CD14-positive monocyte (primary cell): ENCODE measurements at regions not wholly inside any gene's neighbourhood (a gene's known extent, or its start where the extent isn't known, plus 50 kb on each side); places are given as distances from the start of the nearest gene placed in this dataset.

Experiments
- DNase-seq, 3 donors: peaks; one replicate each; pipeline ENCODE4 v3.0.0-alpha.2; 2011 to 2022
- H2AFZ ChIP-seq: 2 replicates; pipeline ENCODE4 v1.6.0; 2012; ENCODE audit warnings: mild to moderate bottlenecking, low read depth, low read length, inconsistent platforms; ENCODE audit not compliant: insufficient read depth, poor library complexity, severe bottlenecking
- H3K27ac ChIP-seq, 2 donors: 1 replicate in 1 of 2; 2 replicates in 1 of 2; pipeline ENCODE4 v1.5.1; 2012 to 2013; ENCODE audit warnings: low read length in 2 of 2, control low read depth in 1 of 2, inconsistent platforms in 1 of 2, low read depth in 1 of 2, mild to moderate bottlenecking in 1 of 2
- H3K27me3 ChIP-seq, 2 donors: one replicate each; pipeline versions ENCODE4 v1.6.0 to v1.6.1; 2011 to 2013; ENCODE audit warnings: low read length in 2 of 2; ENCODE audit not compliant: control insufficient read depth in 2 of 2, insufficient read depth in 2 of 2
- H3K36me3 ChIP-seq, 2 donors: replicated peaks in 1 of 2; 1 replicate in 1 of 2; 2 replicates in 1 of 2; pipeline versions ENCODE4 v1.5.1 to v1.6.1; 2012 to 2013; ENCODE audit warnings: low read length in 2 of 2, control low read depth in 1 of 2, inconsistent platforms in 1 of 2, mild to moderate bottlenecking in 1 of 2; ENCODE audit not compliant: insufficient read depth in 2 of 2, control insufficient read depth in 1 of 2
- H3K4me1 ChIP-seq, 2 donors: 1 replicate in 1 of 2; 2 replicates in 1 of 2; pipeline versions ENCODE4 v1.5.1 to v1.6.1; 2012 to 2013; ENCODE audit warnings: low read length in 2 of 2, control low read depth in 1 of 2, inconsistent platforms in 1 of 2, mild to moderate bottlenecking in 1 of 2, moderate library complexity in 1 of 2; ENCODE audit not compliant: insufficient read depth in 2 of 2, control insufficient read depth in 1 of 2
- H3K4me2 ChIP-seq: replicated peaks from 2 replicates; pipeline ENCODE3; 2012; ENCODE audit warnings: low read length, moderate library complexity, mild to moderate bottlenecking; ENCODE audit not compliant: poor library complexity, severe bottlenecking; ENCODE audit errors: extremely low read depth
- H3K4me3 ChIP-seq, 3 experiments: fragments of 200-600 bp in 1 of 3; sonication (generic) in 1 of 3; replicated peaks in 1 of 3; 1 replicate in 2 of 3; 2 replicates in 1 of 3; pipeline ENCODE4 v1.5.1; 2011 to 2013; ENCODE audit warnings: low read length in 3 of 3, mild to moderate bottlenecking in 3 of 3, control low read depth in 2 of 3, low read depth in 2 of 3, inconsistent platforms in 1 of 3, moderate library complexity in 1 of 3
- H3K79me2 ChIP-seq: 2 replicates; pipeline ENCODE4 v1.6.0; 2012; ENCODE audit warnings: mild to moderate bottlenecking, control low read depth, inconsistent platforms, low read length, moderate library complexity; ENCODE audit not compliant: insufficient read depth
- H3K9ac ChIP-seq: 2 replicates; pipeline ENCODE4 v1.6.0; 2017; ENCODE audit warnings: low read length, mild to moderate bottlenecking; ENCODE audit not compliant: insufficient read depth, poor library complexity, severe bottlenecking
- H3K9me3 ChIP-seq, 2 donors: replicated peaks in 1 of 2; 1 replicate in 1 of 2; 2 replicates in 1 of 2; pipeline versions ENCODE4 v1.5.1 to v1.6.1; 2012 to 2013; ENCODE audit warnings: low read length in 2 of 2, control low read depth in 1 of 2; ENCODE audit not compliant: control insufficient read depth in 1 of 2, insufficient read depth in 1 of 2
- H4K20me1 ChIP-seq: 2 replicates; pipeline ENCODE4 v1.6.0; 2012; ENCODE audit warnings: mild to moderate bottlenecking, low read length, control low read depth, moderate library complexity; ENCODE audit not compliant: insufficient read depth
- H3K27ac Mint-ChIP-seq, 7 donors: one replicate each; pipeline ENCODE4 v1.8.0; 2020; ENCODE audit warnings: mild to moderate bottlenecking in 7 of 7, mixed read lengths in 7 of 7, moderate library complexity in 6 of 7, inconsistent platforms in 2 of 7
- H3K27me3 Mint-ChIP-seq, 3 donors: one replicate each; pipeline ENCODE4 v1.8.0; 2021 to 2022; ENCODE audit warnings: low read depth in 3 of 3, mild to moderate bottlenecking in 3 of 3, mixed read lengths in 3 of 3, moderate library complexity in 3 of 3, inconsistent platforms in 1 of 3
- H3K36me3 Mint-ChIP-seq, 2 donors: one replicate each; pipeline ENCODE4 v1.8.0; 2020; ENCODE audit warnings: mixed read lengths in 2 of 2, inconsistent platforms in 1 of 2, mild to moderate bottlenecking in 1 of 2
- H3K4me1 Mint-ChIP-seq: one replicate; pipeline ENCODE4 v1.8.0; 2020; ENCODE audit warnings: mild to moderate bottlenecking, mixed read lengths
- H3K4me3 Mint-ChIP-seq, 2 donors: one replicate each; pipeline ENCODE4 v1.8.0; 2020; ENCODE audit warnings: mild to moderate bottlenecking in 2 of 2, mixed read lengths in 2 of 2, moderate library complexity in 1 of 2
- H3K9me3 Mint-ChIP-seq, 7 donors: one replicate each; pipeline ENCODE4 v1.8.0; 2020 to 2022; ENCODE audit warnings: mixed read lengths in 7 of 7, mild to moderate bottlenecking in 6 of 7, moderate library complexity in 6 of 7, inconsistent platforms in 2 of 7
- CTCF ChIP-seq: fragments of 200-600 bp; IDR thresholded peaks from one replicate; pipeline ENCODE4 v1.8.0; 2022; ENCODE audit warnings: antibody characterized with exemption, mild to moderate bottlenecking
- WGBS: methylation state at CpG from one replicate; pipeline ENCODE4 v1.1.5; 2013; ENCODE audit warnings: missing lambda C conversion rate; ENCODE audit not compliant: insufficient coverage; 5-methylcytosine and 5-hydroxymethylcytosine counted together
- intact Hi-C, 2 donors: fragments of 100-400 bp; cut with micrococcal nuclease; formaldehyde crosslinking; loops; one replicate each; pipeline versions ENCODE4 v1.15.0 to v1.15.1; 2023

- TF ChIP-seq CTCF = no peak
- DNase-seq = no peak
- no peaks in the 10 kb centered on the region for H3K79me2 ChIP-seq
- H2AFZ ChIP-seq = no peak overlapping the region
- Mint-ChIP-seq H3K4me1 (peaks cover 2% of the 10 kb centered on the region), H3K9me3 (peaks cover 0 to 6% (median 0%) of the 10 kb centered on the region in 7 donors), H3K36me3 (no peaks in the 10 kb centered on the region), H3K27me3 (peaks cover 0 to 2% (median 0%) of the 10 kb centered on the region in 3 donors), H3K4me3 (no peak overlapping the region), H3K27ac (no peak overlapping the region)
- no peaks in the 10 kb centered on the region for H3K36me3 ChIP-seq
- no peak overlapping the region for H3K4me2 ChIP-seq
- WGBS = no CpG with 5 or more reads among the region's 4 CpGs
- H3K9me3 ChIP-seq = no peaks in the 10 kb centered on the region
- no peak overlapping the region for H3K4me3 ChIP-seq
- no peak overlapping the region for H3K27ac ChIP-seq
- H3K9ac ChIP-seq = no peak overlapping the region
- H3K27me3 ChIP-seq = no peaks in the 10 kb centered on the region
- no peaks in the 10 kb centered on the region for H4K20me1 ChIP-seq
- intact Hi-C loops = no loop called here
- H3K4me1 ChIP-seq = no peaks in the 10 kb centered on the region
Measured at GRCh38 chr6:21459641-21460040, 133.9 kb upstream of the SOX4 start.

- Mint-ChIP-seq H3K27me3 (peaks cover 0 to 2% (median 0%) of the 10 kb centered on the region in 3 donors), H3K4me1 (peaks cover 2% of the 10 kb centered on the region), H3K27ac (no peak overlapping the region), H3K4me3 (no peak overlapping the region), H3K36me3 (no peaks in the 10 kb centered on the region), H3K9me3 (peaks cover 0 to 16% (median 8%) of the 10 kb centered on the region in 7 donors)
- H2AFZ ChIP-seq = no peak overlapping the region
- DNase-seq = no peak
- no peak overlapping the region for H3K27ac ChIP-seq
- intact Hi-C loops = no loop called here
- H3K9me3 ChIP-seq = peaks cover 0 to 4% of the 10 kb centered on the region in 2 donors
- no peaks in the 10 kb centered on the region for H4K20me1 ChIP-seq
- no peak overlapping the region for H3K9ac ChIP-seq
- no peak overlapping the region for H3K4me3 ChIP-seq
- no peaks in the 10 kb centered on the region for H3K27me3 ChIP-seq
- H3K36me3 ChIP-seq = no peaks in the 10 kb centered on the region
- no peaks in the 10 kb centered on the region for H3K4me1 ChIP-seq
- no peak for TF ChIP-seq CTCF
- H3K4me2 ChIP-seq = no peak overlapping the region
- no peaks in the 10 kb centered on the region for H3K79me2 ChIP-seq
Measured at GRCh38 chr6:21461844-21462518, 131.6 kb upstream of the SOX4 start.
